ENCODE measurements at regions not wholly inside any gene's neighbourhood (a gene's known extent, or its start where the extent isn't known, plus 50 kb on each side); places are given as distances from the start of the nearest gene placed in this dataset.

GRCh38 chr5:114179134-114179533, 182.7 kb upstream of the KCNN2 start:
- no peak for DNase-seq

DNA sequence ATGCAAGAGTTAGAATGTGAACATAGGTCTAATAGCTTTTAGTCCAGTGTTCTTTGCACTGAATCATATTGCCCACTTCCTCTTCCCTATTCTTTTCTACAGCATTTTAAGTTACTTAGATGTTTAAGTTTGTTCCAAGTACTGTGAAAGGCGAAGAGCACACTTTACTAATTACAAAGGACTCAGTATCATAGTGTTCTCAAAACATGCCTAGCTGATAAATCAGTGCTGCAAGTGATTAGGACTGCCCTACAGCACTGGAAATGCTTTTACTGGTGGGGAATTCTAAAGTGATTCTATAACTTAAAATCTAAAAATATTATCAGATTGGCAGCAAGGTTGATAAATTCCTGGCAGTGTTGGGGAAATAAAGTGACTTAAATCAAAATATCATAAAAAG, 177.9 kb upstream of the KCNN2 start:
- DNase-seq, result no peak

DNA sequence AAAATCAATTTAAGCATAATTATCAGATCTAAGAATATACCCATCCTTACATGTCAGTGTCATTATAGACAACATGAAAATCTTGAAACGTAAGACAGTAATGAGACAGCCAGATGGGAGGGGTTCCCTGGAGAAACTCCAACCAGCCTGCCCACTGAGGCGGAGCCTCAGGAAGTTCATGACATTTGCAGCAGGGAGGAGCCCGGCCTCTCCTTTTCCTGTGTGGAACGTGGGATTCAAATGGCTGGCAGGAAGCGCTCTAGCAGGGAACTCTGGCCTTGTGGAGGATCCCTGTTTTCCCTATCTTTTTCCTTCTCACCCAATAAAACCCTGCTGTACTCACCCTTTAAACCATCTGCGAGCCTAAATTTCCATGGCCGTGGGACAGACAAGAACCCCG, 176.6 kb upstream of the KCNN2 start:
- no peak for DNase-seq

GRCh38 chr5:114191441-114191840, 170.4 kb upstream of the KCNN2 start:
- DNase-seq, result no peak

DNA sequence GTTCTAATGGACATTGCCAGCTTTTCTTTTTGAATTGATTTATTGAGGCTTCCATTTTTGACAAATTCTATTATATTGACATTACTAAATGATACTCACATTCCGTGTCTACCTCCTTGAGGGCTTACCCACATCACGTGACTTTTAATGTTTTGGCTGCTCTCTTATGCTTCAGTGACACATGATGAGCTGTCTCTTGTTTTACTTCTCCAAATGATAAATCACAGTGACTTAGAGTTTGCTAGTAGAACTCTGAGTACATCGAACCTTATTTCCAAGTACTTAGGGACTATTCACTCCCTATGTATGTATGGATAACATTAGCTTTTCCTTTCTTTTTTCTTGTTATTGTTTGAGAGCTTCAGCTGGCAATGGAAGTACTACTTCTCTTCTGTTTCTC, 169.8 kb upstream of the KCNN2 start:
- no peak for DNase-seq

DNA sequence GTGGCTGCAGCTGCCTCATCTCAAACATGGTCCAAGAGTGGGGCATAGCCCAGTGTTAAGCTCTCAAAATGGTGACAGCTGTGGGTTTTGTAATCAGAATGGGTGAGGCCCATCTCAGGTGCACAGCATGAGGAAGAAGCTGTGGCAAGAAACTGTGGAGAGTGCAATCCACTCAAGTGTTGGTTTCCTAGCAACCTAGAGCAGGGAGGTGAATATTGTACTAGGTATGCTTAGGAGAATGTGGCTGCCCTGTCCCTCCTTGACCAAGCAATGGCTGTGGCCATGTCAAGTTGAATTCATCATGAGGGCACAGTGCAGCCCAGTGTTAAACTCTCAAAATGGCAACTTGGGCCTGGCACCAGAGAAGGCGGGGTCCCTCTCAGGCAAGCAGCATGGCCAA, 160.5 kb upstream of the KCNN2 start:
- DNase-seq, result no peak

GRCh38 chr5:114204923-114205322, 156.9 kb upstream of the KCNN2 start:
- no peak for DNase-seq

DNA sequence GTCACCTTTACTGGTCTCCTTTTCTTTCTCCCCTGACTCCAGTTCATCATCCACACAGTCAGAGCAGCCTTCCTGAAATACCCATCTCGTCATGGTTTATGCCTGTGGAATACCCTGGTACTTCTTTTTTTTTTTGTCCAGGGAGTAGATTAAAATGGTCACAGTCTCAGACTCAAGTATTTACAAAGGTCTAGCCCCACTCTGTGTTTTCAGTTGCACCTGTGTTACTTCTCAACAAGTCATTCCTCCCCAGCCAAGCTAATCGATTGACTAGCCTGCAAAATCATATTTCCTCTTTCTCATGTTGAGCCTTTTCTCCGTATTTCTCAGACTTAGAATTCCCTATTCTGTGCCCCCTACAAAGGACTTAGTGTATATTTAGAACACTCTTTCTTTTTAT, 155.2 kb upstream of the KCNN2 start:
- DNase-seq, result no peak

GRCh38 chr5:114207615-114208014, 154.3 kb upstream of the KCNN2 start:
- no peak for DNase-seq

- DNase-seq, result no peak
These were observed 153.8 kb upstream of the KCNN2 start for GRCh38 chr5:114208120-114208519.

DNA sequence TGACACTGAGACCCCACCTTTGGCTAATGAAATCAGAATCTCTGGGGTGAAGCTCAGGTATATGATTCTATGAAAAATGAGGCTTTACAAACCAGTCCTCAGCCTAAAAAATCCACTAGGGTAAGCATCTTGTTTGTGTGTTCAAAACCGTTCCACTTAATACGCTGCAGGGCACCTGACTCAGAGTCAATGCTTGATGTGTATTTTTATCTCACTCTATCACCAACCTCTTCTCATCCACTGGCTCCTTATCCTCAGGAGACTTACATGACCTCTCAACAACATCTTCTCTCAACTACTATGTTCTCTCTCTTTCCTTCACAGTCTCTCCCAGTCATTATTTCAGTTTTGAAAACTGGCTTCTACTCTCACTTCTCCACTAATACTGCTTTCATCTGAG, 153.3 kb upstream of the KCNN2 start:
- DNase-seq, result no peak

- no peak for DNase-seq
These were observed 151.2 kb upstream of the KCNN2 start for GRCh38 chr5:114210662-114211061.

GRCh38 chr5:114221807-114222206, 140.1 kb upstream of the KCNN2 start:
- DNase-seq, result no peak

DNA sequence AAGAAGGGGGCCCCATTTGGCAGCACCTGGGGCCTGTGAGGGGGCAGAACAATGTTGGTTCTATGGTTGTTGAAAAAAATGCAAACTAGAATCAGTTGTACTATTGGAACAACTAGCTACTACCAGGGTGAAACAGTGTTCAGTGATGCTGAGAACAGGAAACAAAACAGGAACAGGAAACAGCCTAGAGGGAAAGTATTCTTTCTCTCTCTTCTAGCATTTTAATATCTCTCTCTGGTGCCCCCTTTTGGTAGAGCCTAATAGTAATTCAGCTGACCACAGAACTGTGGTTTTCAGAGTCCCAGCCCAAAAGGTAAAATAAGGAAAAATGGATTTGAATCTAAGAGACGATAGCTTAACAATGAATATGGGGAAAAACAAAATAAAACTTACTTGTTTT, 138.0 kb upstream of the KCNN2 start:
- no peak for DNase-seq

DNA sequence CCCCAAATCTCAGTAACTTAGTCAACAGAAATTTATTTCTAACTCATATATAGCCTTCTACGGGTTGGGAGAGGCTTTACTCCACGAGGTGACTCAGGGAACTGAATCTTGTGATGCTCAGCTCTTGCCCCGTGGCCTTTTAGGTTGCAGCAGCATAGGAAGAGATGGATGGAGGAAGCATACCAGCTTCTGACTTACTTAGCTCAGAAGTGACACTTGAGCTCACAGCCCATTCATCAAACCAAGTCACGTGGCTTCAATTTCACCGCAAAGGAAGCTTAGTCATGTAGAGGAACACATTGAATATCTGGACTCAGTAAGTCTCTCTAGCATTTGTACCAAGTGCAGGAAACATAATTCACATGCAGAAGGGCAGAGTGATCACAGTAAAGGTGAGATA, 124.1 kb upstream of the KCNN2 start:
- no peak for DNase-seq

GRCh38 chr5:114238771-114239313, 123.0 kb upstream of the KCNN2 start:
- no peak for DNase-seq

DNA sequence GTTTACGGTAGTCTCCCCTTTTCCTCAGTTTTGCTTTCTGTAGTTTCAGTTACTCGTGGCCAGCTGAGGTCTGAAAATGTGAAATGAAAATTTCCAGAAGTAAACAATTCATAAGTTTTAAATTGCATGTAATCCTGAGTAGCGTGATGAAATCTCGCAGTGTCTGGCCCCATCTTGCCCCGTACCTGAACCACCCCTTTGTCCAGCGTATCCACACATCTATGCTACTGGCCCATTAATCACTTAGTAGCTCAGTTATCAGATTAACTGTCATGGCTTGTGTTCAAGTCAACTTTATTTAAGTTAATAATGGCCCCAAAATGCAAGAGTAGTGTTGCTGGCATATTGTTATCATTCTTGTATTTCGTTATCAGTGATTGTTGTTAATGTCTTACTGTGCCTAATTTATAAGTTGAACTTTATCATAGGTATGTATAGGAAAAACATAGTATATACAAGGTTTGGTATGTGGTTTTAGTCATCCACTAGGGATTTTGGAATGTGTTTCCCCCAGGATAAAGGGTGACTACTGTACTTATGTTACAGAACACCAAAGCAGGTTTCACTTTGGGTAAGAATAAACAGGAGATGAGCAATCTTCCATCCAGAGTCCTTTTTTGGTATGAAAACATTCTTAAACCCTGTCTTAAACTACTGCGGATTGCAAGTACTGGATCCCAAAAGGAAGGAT, 118.4 kb upstream of the KCNN2 start:
- DNase-seq, result no peak

GRCh38 chr5:114243972-114244317, 117.9 kb upstream of the KCNN2 start:
- DNase-seq, result no peak

DNA sequence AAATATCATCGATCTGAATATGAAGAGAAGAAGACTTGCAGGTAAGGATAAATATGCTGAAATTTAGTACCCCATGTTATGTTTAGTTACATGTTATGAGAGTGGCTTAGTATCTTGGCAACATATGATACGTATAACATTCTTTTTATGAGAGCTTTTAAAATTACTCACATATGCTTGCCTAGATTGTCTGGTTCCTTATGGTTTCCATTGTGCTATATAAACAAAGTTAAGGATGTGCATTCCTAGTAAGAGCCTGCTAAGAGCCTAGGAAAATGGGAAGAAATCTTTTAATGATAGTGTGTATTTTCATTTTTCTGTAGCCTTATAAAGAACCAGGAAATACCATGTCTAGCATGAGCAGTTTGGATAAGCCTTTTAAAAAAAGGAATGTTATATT, 112.0 kb upstream of the KCNN2 start:
- DNase-seq, result no peak

- DNase-seq, result no peak
These were observed 111.3 kb upstream of the KCNN2 start for GRCh38 chr5:114250536-114250935.

- no peak for DNase-seq
These were observed 109.6 kb upstream of the KCNN2 start for GRCh38 chr5:114252226-114252625.

DNA sequence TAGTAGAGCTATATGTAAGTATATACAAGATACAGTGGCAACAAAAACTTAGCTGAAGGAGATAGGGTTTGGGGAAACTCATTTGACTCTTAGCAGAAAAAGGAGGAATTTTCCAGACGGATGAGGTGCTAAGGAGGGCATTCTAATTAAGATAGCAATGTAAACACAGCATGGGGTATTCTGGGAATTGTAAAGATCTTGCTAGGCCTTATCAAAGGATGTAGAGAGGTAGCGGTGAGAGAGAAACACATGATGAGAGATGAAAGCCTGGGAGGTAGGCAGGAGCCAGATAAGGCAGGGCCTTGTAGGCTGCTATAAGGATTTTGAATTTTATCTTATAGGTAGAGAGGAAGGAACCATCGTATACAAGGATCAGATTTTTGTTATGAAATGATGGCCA, 106.6 kb upstream of the KCNN2 start:
- DNase-seq, result no peak

DNA sequence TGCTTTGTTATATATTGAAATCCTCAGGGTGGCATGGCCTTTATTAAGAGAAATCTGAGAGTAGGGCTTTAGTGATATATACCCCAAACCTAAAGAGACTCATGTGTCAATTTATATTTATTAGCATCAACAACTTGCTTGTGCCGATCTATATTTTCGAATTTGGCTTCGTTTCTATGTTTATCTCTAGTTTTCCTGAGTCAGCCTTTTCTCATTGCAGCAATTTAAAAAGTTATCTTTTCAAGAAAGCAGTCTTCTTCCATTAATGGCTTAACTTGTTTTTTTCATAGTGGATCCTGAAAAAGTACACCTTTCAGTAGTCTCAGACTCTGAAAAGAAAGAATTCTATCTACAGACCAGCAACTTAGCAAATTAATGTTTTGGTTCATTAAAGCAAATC, 99.9 kb upstream of the KCNN2 start:
- no peak for DNase-seq

GRCh38 chr5:114265432-114266060, 96.3 kb upstream of the KCNN2 start:
- no peak for DNase-seq

- DNase-seq, result no peak
These were observed 95.5 kb upstream of the KCNN2 start for GRCh38 chr5:114266374-114266773.
